ENCODE measurements at regions not wholly inside any gene's neighbourhood (a gene's known extent, or its start where the extent isn't known, plus 50 kb on each side); places are given as distances from the start of the nearest gene placed in this dataset.

GRCh38 chr5:93071710-93072109 is 509.3 kb downstream of the NR2F1-AS1 start:
- Mint-ChIP-seq H3K36me3 (ENCODE audit: unreplicated experiment) (no peaks in the 10 kb centered on the region), H3K4me1 (ENCODE audit: low read depth, unreplicated experiment) (peaks cover 1% of the 10 kb centered on the region), H3K27ac (ENCODE audit: unreplicated experiment) (no peak overlapping the region), H3K9me3 (ENCODE audit: unreplicated experiment) (no peaks in the 10 kb centered on the region), H3K4me3 (ENCODE audit: unreplicated experiment) (no peak overlapping the region), H3K27me3 (ENCODE audit: unreplicated experiment) (no peaks in the 10 kb centered on the region)
- no peak for DNase-seq
- TF ChIP-seq CTCF (IDR thresholded peaks at IDR 0.05; ENCODE audit: partially characterized antibody, unreplicated experiment), result no peak

GRCh38 chr5:93070938-93071337 is 510.1 kb downstream of the NR2F1-AS1 start:
- no peak for TF ChIP-seq CTCF (IDR thresholded peaks at IDR 0.05; ENCODE audit: partially characterized antibody, unreplicated experiment)
- H3K36me3 Mint-ChIP-seq (ENCODE audit: unreplicated experiment), result no peaks in the 10 kb centered on the region
- no peak overlapping the region for H3K27ac Mint-ChIP-seq (ENCODE audit: unreplicated experiment)
- H3K4me1 Mint-ChIP-seq (ENCODE audit: low read depth, unreplicated experiment), result peaks cover 1% of the 10 kb centered on the region
- no peak overlapping the region for H3K4me3 Mint-ChIP-seq (ENCODE audit: unreplicated experiment)
- no peaks in the 10 kb centered on the region for H3K27me3 Mint-ChIP-seq (ENCODE audit: unreplicated experiment)
- no peak for DNase-seq
- no peaks in the 10 kb centered on the region for H3K9me3 Mint-ChIP-seq (ENCODE audit: unreplicated experiment)

GRCh38 chr5:93069276-93069675 is 511.7 kb downstream of the NR2F1-AS1 start:
- Mint-ChIP-seq H3K36me3 (ENCODE audit: unreplicated experiment) (no peaks in the 10 kb centered on the region), H3K9me3 (ENCODE audit: unreplicated experiment) (no peaks in the 10 kb centered on the region), H3K27me3 (ENCODE audit: unreplicated experiment) (no peaks in the 10 kb centered on the region), H3K4me3 (ENCODE audit: unreplicated experiment) (no peak overlapping the region), H3K27ac (ENCODE audit: unreplicated experiment) (no peak overlapping the region), H3K4me1 (ENCODE audit: low read depth, unreplicated experiment) (peaks cover 1% of the 10 kb centered on the region)
- no peak for DNase-seq
- TF ChIP-seq CTCF (IDR thresholded peaks at IDR 0.05; ENCODE audit: partially characterized antibody, unreplicated experiment), result no peak

- H3K36me3 Mint-ChIP-seq (ENCODE audit: unreplicated experiment), result no peaks in the 10 kb centered on the region
- peak; percentile 25 for TF ChIP-seq CTCF (IDR thresholded peaks at IDR 0.05; ENCODE audit: partially characterized antibody, unreplicated experiment)
These were observed 518.5 kb downstream of the NR2F1-AS1 start for GRCh38 chr5:93062548-93062947.

GRCh38 chr5:93058309-93058708 is 522.7 kb downstream of the NR2F1-AS1 start:
- Mint-ChIP-seq H3K4me1 (ENCODE audit: low read depth, unreplicated experiment) (no peaks in the 10 kb centered on the region), H3K9me3 (ENCODE audit: unreplicated experiment) (no peaks in the 10 kb centered on the region), H3K27ac (ENCODE audit: unreplicated experiment) (no peak overlapping the region), H3K4me3 (ENCODE audit: unreplicated experiment) (no peak overlapping the region), H3K36me3 (ENCODE audit: unreplicated experiment) (no peaks in the 10 kb centered on the region), H3K27me3 (ENCODE audit: unreplicated experiment) (no peaks in the 10 kb centered on the region)
- no peak for TF ChIP-seq CTCF (IDR thresholded peaks at IDR 0.05; ENCODE audit: partially characterized antibody, unreplicated experiment)
- DNase-seq, result no peak

More at GRCh38 chr5:93062548-93062947, 518.5 kb downstream of the NR2F1-AS1 start:
- Mint-ChIP-seq H3K9me3 (ENCODE audit: unreplicated experiment) (no peaks in the 10 kb centered on the region), H3K27me3 (ENCODE audit: unreplicated experiment) (no peaks in the 10 kb centered on the region), H3K4me1 (ENCODE audit: low read depth, unreplicated experiment) (no peaks in the 10 kb centered on the region), H3K27ac (ENCODE audit: unreplicated experiment) (no peak overlapping the region), H3K4me3 (ENCODE audit: unreplicated experiment) (no peak overlapping the region)
- no peak for DNase-seq

Data from glutamatergic neuron (in vitro differentiated cells).